ENCODE measurements at regions not wholly inside any gene's neighbourhood (a gene's known extent, or its start where the extent isn't known, plus 50 kb on each side); places are given as distances from the start of the nearest gene placed in this dataset.

DNA sequence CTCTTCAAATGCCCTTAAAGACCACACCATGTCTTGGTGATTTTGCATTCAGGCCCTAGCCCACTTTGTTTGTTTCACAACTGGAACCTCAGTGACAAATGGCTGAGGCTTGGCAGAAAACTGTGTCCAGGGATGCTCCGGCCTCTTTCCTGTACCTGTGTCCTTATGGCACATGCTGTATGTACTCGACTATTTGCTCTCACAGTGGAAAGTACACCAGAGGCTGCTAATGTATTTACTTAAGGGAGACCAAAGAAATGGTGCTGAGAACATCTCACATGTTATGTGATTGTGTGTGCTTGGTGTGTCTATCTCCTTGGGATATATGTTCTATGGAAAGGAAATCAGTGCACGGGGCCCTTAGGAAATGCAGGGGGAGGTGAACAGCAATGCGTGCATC, 263.3 kb downstream of the GADD45G start:
- Histone ChIP-seq H3K27me3 (no peaks in the 10 kb centered on the region), H3K9me3 (no peaks in the 10 kb centered on the region), H3K4me1 (peaks cover 0 to 19% (median 10%) of the 10 kb centered on the region in 9 donors), H3K36me3 (no peaks in the 10 kb centered on the region), H3K4me3 (no peak overlapping the region), H3K27ac (no peak overlapping the region)
- 94% methylated on average over 4 of the region's 4 CpGs for WGBS, 2 donors
- DNase-seq = no peak
- TF ChIP-seq CTCF (IDR thresholded peaks at IDR 0.05) = no peak
- intact Hi-C loops (cut with DNase I) = no loop called here
- ATAC-seq = no peak

DNA sequence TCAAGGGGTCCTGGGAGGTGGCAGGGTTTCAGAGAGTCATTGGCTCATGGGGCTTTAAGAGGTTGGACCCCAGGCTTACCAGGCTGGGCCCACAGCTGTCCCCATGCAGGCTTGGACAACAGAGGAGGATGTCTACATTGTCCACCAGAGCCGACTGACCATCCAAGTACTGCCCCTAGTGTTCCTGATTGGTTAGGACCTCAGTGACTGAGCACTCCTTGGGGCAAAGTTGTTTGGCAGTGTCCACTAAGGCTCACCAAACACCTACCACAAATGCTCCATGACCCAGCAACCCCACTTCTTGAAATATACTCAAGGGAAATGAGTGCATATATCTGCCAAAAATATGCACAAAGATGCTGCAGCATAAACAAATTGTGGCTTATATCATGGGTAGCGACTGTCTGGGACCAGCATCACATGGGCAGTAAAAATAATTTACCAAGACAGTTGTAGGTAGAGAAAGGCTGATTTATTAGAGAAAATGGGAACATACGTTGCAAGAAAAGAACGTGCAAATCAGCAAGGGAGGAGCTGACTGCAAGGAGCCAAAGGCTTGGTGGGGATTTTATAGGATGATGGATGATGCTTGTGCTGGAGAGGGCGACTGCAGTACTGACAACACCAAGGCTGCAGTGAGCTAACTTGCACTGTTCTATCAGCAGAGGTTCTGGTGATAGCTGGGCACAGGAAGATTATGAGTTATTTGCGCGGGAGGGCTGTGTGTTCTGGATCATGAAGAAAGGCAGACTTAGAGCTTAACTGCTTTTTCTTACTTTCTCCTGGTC, 265.2 kb downstream of the GADD45G start:
- ATAC-seq = no peak
- intact Hi-C loops (cut with DNase I) = loop anchor here in 5 of 10 donors (5.0 to 10.0 kb wide), 6 partner anchors 113 to 265 kb away; partner anchors contain the start of gene GADD45G (in 2 of the 5)
- H3K9me3 ChIP-seq = no peaks in the 10 kb centered on the region
- H3K27ac ChIP-seq = no peak overlapping the region
- TF ChIP-seq CTCF (IDR thresholded peaks at IDR 0.05) = no peak
- no peaks in the 10 kb centered on the region for H3K27me3 ChIP-seq
- H3K4me1 ChIP-seq = peaks cover 7 to 38% (median 27%) of the 10 kb centered on the region in 9 donors
- DNase-seq = no peak
- 68 to 79% methylated on average over 7 of the region's 7 CpGs for WGBS, 2 donors
- H3K36me3 ChIP-seq = no peaks in the 10 kb centered on the region
- no peak overlapping the region for H3K4me3 ChIP-seq

- intact Hi-C loops (cut with DNase I) = loop anchor here in 5 of 10 donors (5.0 to 10.0 kb wide), 6 partner anchors 115 to 267 kb away; partner anchors contain the start of gene GADD45G (in 2 of the 5)
- peaks cover 10 to 47% (median 36%) of the 10 kb centered on the region in 9 donors for H3K4me1 ChIP-seq
- no peaks in the 10 kb centered on the region for H3K9me3 ChIP-seq
- peak; percentile 30 to 79 (median 71) for ATAC-seq
- 63 to 73% methylated on average over 5 of the region's 5 CpGs for WGBS, 2 donors
- no peak for TF ChIP-seq CTCF (IDR thresholded peaks at IDR 0.05)
- DNase-seq = peak; percentile 58 to 70
- H3K4me3 ChIP-seq = no peak overlapping the region
- H3K27me3 ChIP-seq = no peaks in the 10 kb centered on the region
- H3K27ac ChIP-seq = peak overlapping the region; percentile 41 to 99 (median 84)
- H3K36me3 ChIP-seq = no peaks in the 10 kb centered on the region
These were observed 267.1 kb downstream of the GADD45G start for GRCh38 chr9:89871871-89872331.

DNA sequence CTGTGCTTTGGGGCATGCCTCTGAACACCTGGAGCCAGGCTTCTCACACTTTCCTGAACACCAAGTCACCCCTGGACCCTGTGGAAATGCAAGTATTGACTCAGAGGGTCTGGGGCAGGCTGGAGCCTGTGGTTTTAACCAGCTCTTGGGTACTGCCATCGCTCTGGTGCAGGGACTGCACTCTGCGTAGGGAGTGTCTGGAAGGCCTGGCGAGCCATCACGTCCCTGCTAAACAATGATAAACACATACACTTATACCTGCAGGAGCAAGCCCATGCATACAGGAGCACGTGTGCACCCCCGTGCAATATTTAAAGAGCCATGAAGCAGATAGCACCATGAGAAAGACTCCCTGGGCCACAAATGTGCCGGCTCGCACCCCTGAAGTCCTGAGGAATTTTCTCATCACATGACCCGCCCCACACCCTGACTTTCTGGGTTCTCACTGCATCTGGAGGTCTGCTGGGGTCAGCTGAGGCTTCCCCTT, 267.7 kb downstream of the GADD45G start:
- WGBS, 2 donors = 48 to 71% methylated on average over 9 of the region's 9 CpGs
- Histone ChIP-seq H3K36me3 (no peaks in the 10 kb centered on the region), H3K4me1 (peaks cover 10 to 53% (median 38%) of the 10 kb centered on the region in 9 donors), H3K27ac (peak overlapping the region; percentile 41 to 99 (median 84)), H3K4me3 (no peak overlapping the region), H3K27me3 (no peaks in the 10 kb centered on the region), H3K9me3 (no peaks in the 10 kb centered on the region)
- DNase-seq (no peak), ATAC-seq (peak in 7 of 8 donors; percentile 1 to 27 (median 22))
- no peak for TF ChIP-seq CTCF (IDR thresholded peaks at IDR 0.05)
- intact Hi-C loops (cut with DNase I) = loop anchor here in 5 of 10 donors (5.0 to 10.0 kb wide), 6 partner anchors 115 to 268 kb away; partner anchors contain the start of gene GADD45G (in 2 of the 5)
